ENCODE measurements at regions not wholly inside any gene's neighbourhood (a gene's known extent, or its start where the extent isn't known, plus 50 kb on each side); places are given as distances from the start of the nearest gene placed in this dataset.
"Not testable (repeated sequence)": the region's sequence is repeated elsewhere in the genome, so short reads cannot be mapped to it uniquely, and the experiment has no call there.

DNA sequence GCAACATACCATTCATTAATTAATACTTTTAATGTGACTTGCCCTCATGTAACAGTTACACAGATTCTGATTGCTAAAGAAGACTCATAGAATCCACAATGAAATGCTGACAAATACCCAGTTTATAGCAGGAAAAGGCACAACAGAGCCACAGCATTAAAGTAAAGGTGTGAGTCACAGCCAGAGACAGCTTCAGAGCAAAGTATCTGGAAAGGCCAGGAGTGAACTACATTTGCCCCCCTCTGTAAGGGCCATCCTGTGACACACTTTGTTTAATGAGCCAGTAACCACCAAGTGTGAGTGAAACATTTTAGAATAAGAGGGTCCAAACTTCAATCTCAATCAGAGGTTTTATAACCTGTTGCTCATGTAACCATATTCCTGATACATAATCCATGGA, 133.8 kb upstream of the TACR3 start:
- peak in 1 of 3 donors; percentile 5 for DNase-seq

- DNase-seq, result peak in 1 of 3 donors; percentile 7
Measured at GRCh38 chr4:103853146-103853545, 133.4 kb upstream of the TACR3 start.

GRCh38 chr4:103845075-103845474, 125.3 kb upstream of the TACR3 start:
- DNase-seq, result no peak

GRCh38 chr4:103842637-103843239, 123.0 kb upstream of the TACR3 start:
- no peak for DNase-seq

DNA sequence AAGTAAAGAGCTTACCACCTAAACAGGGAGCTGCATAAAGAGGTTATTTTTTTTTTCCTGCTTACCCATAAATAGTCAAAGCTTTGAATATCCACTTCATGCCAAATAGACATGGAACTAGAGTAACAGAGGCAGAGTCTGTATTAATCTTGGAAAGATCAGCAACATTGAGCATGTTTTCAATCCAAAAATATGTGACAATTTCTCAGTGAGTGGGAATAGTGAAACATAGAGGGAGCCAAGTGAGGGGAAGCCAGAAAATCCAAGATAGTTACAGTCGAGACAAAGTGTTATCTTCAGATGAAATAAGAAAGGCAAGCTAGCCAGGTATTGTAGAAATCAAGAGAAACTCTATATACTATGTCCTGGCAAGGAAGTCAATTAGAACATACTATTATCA, 122.3 kb upstream of the TACR3 start:
- no peak for DNase-seq

GRCh38 chr4:103810308-103810707, 90.5 kb upstream of the TACR3 start:
- not testable (repeated sequence) for DNase-seq

- no peak for DNase-seq
Measured at GRCh38 chr4:103802766-103803165, 83.0 kb upstream of the TACR3 start.

DNA sequence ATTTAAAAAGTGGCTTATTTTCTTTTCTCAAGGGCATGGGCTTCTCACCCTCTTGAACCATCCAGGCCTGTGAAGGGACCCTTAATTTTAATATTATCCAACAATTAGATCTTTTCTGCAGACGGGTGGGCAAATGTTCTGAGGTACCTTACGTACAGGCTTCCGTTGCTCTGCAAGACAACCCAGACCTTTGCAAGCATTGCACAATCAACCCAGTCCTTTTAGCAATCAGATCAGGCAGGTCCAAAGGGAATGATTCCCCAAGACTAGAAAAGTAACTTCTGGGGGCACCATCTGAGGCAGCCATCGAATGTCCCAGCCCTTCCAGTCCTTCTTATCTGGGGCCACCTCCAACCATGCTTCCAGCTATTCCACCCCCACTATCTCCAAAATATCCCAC, 67.3 kb upstream of the TACR3 start:
- no peak for DNase-seq

DNA sequence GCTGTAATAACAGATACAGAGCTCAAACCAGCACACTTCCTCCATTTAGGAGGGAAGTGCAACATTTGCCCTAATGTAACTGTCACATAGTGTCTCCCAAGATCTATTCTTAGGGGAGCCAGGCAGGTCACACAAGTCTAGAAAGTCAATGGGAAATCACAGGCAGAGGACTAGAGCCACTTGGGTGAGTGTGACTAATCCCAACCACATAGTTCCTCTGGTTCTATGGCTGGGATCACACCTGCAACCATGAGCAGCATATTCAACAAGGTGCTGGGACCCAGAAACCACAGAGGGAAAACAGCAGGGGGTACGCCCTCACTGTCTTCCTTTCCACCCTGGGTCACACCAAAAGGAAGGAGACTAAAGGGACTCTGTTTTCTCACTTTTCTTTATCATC, 66.8 kb upstream of the TACR3 start:
- DNase-seq, result no peak

- peak in 1 of 3 donors; percentile 7 for DNase-seq
Measured at GRCh38 chr4:103786014-103786413, 66.2 kb upstream of the TACR3 start.

- no peak for DNase-seq
Measured at GRCh38 chr4:103778221-103778620, 58.4 kb upstream of the TACR3 start.

GRCh38 chr4:103774326-103774825, 54.6 kb upstream of the TACR3 start:
- DNase-seq, result peak; percentile 35 to 67 (median 61)

DNA sequence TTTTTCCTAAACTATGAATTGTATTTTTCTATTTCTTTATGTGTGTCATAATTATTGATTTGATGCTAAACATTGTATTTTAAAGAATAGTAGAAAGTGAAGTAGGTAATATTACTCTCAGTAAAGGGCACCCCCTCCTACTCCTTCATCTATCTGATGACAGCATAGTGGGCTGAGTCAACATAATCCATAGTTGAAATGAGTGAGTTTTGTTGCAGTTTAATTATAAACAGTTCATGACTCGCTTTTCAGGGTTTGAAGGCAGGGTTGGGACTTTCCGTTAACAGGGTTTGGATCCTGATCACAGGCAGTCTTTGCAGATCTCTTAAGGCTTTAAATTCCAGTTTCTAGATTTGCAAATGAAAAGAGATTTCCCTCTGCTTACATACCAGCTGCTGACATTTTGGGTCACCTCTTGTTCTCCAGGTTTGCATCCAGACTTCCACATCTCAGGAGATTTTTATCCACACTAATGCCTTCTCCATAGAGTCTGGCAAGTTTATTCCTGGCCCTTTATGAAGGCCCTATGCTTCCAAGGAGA, 54.0 kb upstream of the TACR3 start:
- no peak for DNase-seq
